GM12878 (cell line): ENCODE measurements at regions not wholly inside any gene's neighbourhood (a gene's known extent, or its start where the extent isn't known, plus 50 kb on each side); places are given as distances from the start of the nearest gene placed in this dataset.

Experiments used
- CTCF ChIP-seq, 3 experiments: IDR thresholded peaks in 2 of 3; conservative IDR thresholded peaks in 1 of 3; 2 replicates each; pipeline ENCODE4 v1.5.1; 2011; ENCODE audit warnings: low read depth in 3 of 3, low read length in 3 of 3, mild to moderate bottlenecking in 3 of 3, control low read depth in 2 of 3, moderate library complexity in 2 of 3, inconsistent platforms in 1 of 3, mixed read lengths in 1 of 3; ENCODE audit not compliant: control insufficient read depth in 2 of 3, insufficient read depth in 1 of 3; ENCODE audit errors: extremely low read depth in 1 of 3
- FOXK2 ChIP-seq: fragments of 450-650 bp; IDR thresholded peaks from 2 replicates; pipeline ENCODE4 v1.6.1; 2017; ENCODE audit warnings: mild to moderate bottlenecking, moderate library complexity
- NFYB ChIP-seq: IDR thresholded peaks from 2 replicates; pipeline ENCODE4 v1.6.1; 2011; ENCODE audit warnings: low read depth, mild to moderate bottlenecking, low read length, improper control_type of control experiment, moderate library complexity; ENCODE audit not compliant: insufficient read depth
- ZNF274 ChIP-seq: IDR thresholded peaks from one replicate; pipeline ENCODE4 v1.8.0; 2011; ENCODE audit not compliant: insufficient read length, insufficient read depth
- TF ChIP-seq, protein P1 (sequence below): fragments of 450-650 bp; formaldehyde crosslinking; IDR thresholded peaks from 2 replicates; pipeline ENCODE4 v1.5.0; 2022; ENCODE audit warnings: mild to moderate bottlenecking, missing genetic modification characterization

DNA sequence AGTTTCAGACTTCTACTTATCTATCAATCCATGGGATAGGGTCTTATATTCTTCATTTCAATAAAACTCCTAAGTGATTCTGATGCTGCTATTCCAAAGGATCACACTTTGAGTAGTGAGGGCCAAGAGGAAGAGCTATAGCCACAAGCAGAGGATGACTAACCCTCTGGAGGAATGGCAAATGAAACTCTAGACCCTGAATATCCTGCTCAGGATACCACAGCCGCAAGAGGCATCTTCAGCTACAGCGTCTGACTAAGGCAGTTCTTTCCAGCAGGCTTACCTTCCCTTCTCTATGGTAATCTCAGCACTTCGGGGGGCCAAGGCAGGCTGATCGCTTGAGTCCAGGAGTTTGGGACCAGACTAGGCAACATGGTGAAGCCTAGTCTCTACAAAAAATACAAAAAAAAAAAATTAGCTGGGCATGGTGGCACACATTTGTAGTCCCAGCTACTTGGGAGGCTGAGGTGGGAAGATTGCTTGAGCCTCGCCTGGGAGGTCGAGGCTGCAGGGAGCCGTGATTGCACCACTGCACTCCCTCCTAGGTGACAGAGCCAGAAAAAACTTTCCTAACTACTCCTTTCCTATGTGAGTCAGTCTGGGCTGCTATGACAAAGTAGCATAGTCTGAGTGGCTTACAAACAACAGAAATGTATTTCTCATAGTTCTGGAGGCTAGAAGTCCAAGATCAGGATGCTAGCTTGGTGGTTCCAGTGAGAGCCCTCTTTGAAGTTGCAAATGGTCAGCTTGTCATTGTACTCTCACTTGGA lies 371.9 kb downstream of the IRS1 start:
- TF ChIP-seq CTCF (IDR thresholded peaks at IDR 0.05 in 2 of 3, conservative IDR thresholded peaks at IDR 0.05 in 1 of 3; ENCODE audit: control insufficient read depth in 2 of 3, extremely low read depth in 1 of 3, insufficient read depth in 1 of 3, low read depth in 3 of 3, low read length in 3 of 3) (no peak), ZNF274 (no peak), FOXK2 (no peak), NFYB (no peak)
- TF ChIP-seq, protein P1, sequence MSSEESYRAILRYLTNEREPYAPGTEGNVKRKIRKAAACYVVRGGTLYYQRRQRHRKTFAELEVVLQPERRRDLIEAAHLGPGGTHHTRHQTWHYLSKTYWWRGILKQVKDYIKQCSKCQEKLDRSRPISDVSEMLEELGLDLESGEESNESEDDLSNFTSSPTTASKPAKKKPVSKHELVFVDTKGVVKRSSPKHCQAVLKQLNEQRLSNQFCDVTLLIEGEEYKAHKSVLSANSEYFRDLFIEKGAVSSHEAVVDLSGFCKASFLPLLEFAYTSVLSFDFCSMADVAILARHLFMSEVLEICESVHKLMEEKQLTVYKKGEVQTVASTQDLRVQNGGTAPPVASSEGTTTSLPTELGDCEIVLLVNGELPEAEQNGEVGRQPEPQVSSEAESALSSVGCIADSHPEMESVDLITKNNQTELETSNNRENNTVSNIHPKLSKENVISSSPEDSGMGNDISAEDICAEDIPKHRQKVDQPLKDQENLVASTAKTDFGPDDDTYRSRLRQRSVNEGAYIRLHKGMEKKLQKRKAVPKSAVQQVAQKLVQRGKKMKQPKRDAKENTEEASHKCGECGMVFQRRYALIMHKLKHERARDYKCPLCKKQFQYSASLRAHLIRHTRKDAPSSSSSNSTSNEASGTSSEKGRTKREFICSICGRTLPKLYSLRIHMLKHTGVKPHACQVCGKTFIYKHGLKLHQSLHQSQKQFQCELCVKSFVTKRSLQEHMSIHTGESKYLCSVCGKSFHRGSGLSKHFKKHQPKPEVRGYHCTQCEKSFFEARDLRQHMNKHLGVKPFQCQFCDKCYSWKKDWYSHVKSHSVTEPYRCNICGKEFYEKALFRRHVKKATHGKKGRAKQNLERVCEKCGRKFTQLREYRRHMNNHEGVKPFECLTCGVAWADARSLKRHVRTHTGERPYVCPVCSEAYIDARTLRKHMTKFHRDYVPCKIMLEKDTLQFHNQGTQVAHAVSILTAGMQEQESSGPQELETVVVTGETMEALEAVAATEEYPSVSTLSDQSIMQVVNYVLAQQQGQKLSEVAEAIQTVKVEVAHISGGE (CRISPR knock-in tag): no peak
